Inferior parietal cortex (tissue), 1 donor: ENCODE measurements at regions not wholly inside any gene's neighbourhood (a gene's known extent, or its start where the extent isn't known, plus 50 kb on each side); places are given as distances from the start of the nearest gene placed in this dataset.
A peak's percentile ranks its signal among the peaks of the same experiment; 100 is the strongest.

ENCODE experiments used
- DNase-seq: peaks from one replicate; pipeline ENCODE4 v3.0.0-alpha.2; 2016; ENCODE audit errors: extremely low spot score

DNA sequence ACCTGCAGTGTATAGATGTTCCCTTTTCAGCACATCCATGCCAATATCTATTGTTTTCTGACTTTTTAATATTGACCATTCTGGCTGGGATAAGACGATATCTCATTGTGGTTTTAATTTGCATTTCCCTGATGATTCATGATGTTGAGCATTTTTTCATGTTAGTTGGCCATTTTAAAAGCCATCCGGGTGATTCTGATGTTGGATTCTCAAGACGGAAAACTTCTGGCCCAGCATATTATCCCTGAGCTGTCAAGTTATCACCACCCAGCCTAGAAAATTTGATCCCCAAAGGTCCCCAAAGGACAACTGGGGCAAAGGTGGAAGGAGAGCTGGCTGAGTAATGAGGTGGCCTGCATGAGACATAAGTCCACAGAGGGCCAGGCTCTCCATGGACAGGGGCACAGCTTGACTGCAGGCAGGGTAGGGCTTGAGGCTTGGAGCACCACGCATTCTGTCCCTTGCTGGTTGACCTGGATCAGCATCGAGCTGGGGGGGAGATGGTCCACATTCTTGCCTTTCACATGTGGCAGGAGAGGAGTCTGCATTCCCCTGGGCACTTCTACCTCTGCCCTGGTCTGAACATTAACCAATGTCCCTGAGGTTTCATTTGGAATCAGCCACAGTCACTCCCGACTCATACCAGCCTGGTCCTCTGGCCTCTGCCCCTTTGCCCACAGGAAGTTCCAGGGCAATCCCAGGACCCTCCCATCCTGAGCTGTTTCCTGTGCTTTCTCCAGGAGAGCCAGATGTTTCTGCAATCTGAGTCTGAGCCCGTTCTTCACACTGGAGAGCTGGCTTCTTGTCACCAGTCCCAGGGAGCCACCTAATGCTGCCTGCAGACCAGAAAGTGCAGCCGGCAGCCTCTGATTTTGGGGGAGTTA, 69.2 kb downstream of the ISG20 start:
- DNase-seq = no peak

DNA sequence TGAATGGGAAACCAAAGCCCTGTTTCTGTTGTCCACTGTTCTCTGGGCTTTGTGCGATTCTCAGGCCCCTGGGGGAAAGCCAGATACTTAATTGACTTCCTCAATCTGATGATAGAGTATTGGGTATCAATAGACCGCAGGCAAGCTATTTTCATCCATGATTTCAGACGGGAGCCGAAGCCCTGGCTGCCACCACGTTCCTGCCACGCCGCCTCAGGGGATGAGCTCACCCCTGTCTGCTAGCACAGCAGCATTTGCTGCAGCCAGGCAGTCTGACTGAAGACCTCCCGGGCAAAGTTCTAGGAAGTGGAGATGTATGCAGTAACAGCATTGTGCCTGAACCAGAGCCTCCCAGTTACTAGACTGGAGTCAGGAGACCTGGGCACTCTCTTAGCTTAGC, 69.8 kb downstream of the ISG20 start:
- no peak for DNase-seq

GRCh38 chr15:88710027-88710715, 71.4 kb downstream of the ISG20 start:
- DNase-seq = no peak

DNA sequence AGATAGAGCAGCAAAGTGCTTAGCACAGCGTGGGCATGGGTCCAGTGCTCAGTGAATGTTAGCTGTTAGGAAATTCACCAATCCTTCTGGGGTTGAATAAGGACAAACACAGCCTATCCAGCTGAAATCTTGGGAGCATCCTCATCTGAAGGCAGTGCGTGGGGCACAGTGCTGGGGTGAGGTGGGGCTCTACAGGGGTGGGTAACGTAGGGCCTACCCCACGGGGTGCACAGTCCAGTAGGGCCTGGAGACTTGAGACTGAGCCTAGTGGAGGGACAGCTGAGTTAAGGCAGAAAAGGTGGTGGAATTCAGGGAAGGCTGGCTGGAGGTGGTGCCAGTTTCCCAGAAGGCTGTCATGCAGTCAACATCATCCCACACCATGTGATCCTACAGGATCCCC, 73.0 kb downstream of the ISG20 start:
- DNase-seq = no peak

DNA sequence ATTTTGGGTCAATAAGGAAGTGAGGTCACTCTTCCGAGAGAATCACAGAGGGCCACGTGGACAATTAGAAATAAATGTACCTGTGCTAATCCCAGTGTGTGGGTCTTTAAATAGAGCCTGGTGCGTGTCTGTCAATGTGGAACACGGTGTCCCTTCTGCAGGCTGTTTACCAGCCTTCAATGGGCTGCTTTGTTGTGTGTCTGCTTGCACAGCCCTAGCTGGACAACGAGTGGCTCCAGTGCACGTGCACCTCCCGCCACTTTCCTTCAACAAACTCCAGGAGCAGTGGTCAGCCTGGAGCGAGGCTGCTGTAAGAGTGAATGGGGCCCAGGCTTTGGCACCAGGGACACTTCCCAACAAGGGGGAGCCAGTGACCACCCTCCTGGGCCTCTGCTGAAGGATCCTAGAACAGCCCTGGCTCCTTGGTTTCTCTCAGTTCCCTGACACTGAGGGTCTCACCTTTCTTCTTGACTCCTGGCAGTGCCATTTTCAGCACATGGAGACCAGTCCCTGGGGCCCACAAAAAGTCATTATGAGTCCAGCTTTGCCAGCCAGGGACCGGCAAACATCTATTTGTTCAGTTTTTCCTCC, 76.1 kb downstream of the ISG20 start:
- DNase-seq = peak; percentile 13

DNA sequence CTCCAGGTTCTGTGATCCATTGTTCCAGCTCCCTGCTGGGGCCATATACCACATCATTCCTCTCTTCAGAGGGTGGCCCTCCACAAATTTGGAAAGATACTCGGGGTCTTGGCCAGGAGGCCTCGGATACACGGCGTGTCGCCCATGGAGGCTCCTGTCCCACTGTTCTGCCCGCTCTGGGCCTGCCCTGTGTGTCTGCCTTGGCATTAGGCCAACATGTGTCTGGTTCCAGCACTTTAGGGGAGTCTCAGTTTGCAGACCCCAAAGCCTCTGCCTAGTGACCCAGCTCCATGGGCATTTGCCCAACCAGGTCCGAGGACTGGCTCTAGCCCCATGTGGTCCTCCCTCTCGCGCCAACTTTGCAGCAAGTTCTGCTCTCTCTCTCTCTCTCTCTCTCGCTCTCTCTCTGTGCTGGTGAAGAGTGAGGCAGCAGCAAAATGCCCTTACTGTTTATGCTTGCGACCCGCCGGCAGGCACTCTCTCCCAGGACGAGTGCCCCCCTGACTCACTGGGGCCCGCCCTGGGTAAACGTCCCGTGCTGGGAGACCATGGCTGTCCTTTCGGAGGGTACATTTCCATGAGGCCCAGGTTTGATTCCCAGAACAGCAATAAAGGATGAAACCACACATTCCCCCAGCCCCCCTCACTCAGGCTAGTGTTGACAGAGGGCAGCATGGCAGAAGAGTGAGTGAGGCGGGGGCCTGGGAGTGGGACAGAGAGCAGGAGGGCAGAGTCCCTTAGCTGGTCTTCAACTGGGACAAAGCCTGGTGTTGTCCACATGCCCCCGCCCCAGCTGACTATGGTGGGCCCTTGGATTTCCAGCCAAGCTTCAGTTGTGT, 77.9 kb downstream of the ISG20 start:
- no peak for DNase-seq

DNA sequence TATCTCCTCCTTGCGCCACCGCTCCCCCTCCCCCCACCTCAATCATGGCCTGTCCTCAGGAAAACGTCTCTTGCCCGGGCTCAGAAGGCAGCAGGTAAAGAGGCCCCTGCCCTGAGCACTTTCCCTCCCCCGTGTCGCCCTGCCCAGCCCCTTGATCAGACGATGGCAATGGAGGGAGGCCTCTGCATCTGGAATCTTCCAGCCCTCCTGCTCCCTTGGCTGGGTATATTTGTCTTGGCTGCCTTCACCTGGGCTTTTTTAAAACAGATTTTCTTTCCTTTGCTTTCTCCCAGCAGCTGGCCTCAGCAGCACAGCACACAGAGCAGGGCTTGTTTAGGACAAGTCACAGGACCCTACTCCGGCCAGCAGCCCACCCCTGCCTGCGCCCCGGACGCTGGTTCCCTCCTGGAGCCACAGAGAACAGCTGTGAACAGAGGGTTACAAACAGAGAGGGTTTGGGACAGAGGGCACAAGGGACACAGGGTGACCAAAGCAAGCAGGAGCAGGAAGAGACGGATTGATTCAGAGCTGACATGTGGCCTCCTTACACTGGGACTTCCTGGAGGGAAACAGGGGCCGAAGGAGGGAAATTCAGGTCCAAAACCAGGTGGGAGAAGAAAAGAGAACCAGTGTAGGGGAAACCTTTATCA, 78.7 kb downstream of the ISG20 start:
- no peak for DNase-seq

- DNase-seq = no peak
These were observed 79.9 kb downstream of the ISG20 start for GRCh38 chr15:88718731-88719130.

DNA sequence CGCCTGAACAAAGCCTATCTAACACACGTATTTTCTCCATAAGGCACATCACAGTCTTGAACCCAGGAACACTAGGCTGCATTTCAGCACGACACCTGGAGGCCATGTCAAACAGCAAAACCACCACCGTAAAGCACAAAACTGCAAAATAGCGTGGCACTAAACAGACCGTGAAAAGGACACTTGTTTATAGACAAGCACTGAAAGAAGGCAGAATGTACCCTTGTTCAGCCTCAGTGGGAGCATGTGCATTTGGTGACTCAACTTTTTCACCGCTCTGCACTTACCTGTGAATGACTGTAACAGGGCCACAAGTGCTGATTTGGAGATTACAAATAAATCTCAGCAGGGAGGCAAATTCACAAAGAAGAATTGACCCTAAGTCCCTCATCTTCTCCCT, 80.8 kb downstream of the ISG20 start:
- DNase-seq = no peak

DNA sequence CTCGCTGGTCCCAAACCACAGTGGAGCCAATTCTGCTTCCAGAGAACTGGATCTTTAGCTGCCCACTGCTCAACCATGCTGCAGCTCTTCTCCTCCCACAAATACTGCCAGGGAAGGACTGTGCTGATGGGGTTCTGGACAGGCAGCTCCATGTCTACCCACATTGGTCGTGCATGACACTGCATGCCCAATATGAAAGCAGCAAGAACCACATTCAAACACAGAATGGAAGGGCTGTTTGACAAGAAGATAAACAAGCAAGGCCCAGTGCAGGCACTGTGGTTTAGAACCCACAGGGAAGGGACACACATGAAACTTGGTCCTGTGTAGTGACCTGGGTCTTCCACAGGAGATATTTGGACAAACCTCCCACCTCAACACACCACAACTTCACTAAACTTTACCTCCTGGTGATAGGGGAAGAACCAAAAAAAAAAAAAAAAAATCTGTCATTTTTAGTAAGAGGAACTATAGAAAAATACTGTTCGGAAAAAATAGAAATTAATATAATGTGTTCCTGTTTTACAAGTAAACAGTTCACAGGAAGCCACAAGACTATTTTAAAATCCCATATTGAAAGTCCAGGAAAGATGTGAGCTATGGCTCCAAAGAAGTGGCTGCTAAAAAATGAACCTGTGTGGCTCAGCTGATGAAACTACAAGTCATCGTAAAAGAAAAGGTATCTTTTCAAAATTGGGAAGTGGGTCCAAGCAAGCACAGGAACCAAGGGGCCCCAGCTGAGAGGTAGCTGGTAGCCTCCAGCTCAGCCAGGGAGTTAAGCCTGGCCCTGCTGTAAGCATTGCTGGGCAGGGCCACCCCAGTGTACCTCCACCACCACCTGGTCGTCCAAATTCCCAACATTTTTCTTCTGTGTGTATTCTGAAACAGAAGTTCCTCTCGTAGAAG, 77.7 kb upstream of the ACAN start:
- no peak for DNase-seq

GRCh38 chr15:88727439-88727838, 75.8 kb upstream of the ACAN start:
- no peak for DNase-seq

GRCh38 chr15:88729581-88729980, 73.7 kb upstream of the ACAN start:
- no peak for DNase-seq

GRCh38 chr15:88730751-88731150, 72.5 kb upstream of the ACAN start:
- DNase-seq = no peak

DNA sequence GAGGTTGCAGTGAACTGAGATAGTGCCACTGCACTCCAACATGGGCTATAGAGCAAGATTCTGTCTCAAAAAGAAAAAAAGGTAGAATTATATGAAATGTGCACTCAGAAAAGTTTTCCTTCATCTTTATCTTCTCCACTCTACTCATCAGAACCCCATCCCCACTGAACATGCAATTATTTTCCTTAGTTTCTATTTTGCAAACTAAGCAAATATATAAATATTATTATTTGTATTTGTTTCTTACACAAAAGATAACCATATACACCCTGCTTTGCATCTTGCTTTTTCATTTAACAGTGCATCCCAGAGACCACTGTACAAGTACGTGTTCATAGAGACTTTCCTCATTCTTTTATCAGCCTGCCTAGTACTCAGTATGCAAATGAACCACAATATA, 68.0 kb upstream of the ACAN start:
- no peak for DNase-seq

DNA sequence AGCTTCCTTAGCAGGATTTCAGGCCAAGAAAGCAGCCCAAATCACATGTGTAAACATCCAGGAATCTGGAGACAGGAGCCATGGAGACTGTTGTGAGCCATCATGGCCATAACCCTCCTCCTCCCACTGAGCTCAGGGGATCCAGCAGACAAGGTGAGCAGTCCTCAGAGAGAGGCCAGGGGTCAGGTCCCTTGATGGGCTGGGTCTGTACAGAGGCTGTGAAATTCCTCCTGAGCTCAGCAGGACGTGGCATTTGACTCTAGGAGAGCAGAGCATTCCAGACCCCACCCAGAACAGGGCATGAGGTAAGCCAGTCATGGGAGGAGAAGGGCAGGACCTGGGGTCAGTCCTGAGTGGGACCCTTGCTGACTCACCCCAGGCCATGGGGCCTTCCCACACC, 67.0 kb upstream of the ACAN start:
- DNase-seq = no peak

DNA sequence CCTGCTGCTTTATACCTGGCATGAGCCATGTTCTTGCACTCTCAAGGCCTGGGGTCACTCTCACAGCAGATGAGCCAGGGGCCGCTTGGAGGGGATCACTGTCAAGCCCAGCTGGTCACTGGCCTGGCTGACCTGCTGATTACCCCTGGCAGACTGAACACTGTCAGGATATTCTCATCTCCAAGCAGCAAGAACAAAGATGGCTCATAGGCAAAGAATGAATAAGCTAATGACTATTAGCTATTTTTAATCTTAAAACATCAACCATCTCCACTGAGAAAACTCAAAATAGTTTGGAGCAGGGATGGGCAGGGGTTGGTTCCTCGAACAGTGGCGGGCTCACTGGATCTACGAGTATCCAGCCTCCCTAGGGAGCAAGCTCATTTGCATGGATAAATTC, 64.4 kb upstream of the ACAN start:
- no peak for DNase-seq

GRCh38 chr15:88739541-88739940, 63.7 kb upstream of the ACAN start:
- no peak for DNase-seq

DNA sequence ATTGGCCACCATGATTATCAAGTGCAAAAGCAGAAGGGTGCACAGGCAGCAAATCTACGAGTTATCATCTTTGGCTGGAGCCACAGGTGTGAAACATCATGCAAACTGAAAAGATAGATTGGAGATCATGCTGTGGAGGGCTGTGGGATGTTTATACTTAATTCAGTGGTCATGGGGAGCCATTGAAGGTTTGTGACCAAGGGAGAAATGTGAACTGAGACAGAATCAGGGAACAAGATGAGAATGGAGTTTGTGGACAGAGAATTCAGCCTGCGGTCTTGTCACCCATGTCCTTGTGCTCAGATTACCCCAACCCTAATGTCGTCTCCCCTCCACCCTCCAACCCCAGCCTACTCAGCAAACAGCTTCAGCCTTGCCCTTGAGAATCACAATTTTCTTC, 62.9 kb upstream of the ACAN start:
- DNase-seq = no peak

DNA sequence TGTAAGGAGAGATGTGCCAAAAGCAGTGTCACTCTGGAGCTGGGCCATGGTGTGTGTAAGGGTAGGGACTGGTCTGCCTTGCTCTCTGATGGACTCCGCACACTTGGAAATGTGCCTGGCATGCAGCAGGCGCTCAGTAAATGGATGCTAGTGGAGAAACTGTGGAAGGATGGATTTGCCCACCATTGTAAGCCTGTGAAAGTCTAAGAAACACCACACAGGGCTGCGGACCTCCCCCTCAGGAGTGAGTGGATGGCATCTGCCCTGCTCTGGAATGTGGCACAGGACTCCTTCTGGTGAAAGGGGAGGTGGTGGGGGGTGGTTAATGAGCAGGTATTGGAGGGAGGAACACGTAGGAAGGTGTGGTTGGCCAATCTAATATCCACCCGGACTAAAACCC, 62.2 kb upstream of the ACAN start:
- no peak for DNase-seq

DNA sequence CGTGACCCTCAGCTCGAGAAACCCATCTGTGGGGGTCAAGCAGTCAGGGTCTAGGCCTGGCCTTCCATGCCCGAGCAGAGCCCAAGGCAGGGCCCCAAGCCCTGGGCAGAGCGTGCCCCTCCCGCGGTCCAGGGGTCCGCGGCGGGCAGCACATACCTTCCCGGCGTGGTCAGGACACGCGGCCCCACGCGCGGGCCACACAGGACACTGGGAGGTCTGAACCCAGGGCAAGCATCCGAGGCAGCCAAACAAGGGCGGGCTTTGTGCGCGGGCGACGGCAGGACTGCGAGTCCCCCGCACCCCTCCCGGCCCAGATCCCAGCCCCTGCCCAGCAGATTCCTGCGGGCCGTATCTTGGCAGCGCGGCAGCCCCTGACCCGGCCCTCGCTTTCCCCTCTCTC, 61.6 kb upstream of the ACAN start:
- no peak for DNase-seq

DNA sequence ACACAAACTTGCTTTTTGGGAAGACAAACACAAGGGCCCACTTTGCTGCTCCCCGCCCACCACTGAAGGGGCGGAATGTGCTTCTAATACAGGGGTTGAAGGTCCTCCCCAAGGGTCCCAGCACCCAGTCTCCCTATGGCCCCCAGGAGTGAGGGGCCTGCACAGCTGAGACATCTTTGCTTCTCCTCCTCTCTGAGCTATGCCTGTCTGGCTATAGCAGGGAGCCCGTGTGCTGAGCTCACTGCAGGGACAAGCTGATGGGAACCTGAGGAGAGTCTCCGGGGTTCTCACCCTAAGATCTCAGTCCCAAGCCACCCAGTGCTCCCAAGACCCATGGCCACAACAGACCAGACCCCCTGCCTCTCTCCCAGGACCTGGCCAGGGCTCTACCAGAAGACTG, 61.1 kb upstream of the ACAN start:
- no peak for DNase-seq
